HUES6 (cell line): ENCODE measurements at regions not wholly inside any gene's neighbourhood (a gene's known extent, or its start where the extent isn't known, plus 50 kb on each side); places are given as distances from the start of the nearest gene placed in this dataset.

Source experiments
- H3K27ac ChIP-seq: 2 replicates; pipeline ENCODE4 v1.7.0; 2013; ENCODE audit warnings: low read depth, mild to moderate bottlenecking, low read length, inconsistent platforms
- H3K27me3 ChIP-seq: 2 replicates; pipeline ENCODE4 v1.6.1; 2013; ENCODE audit warnings: low read length; ENCODE audit not compliant: control insufficient read depth, insufficient read depth
- H3K36me3 ChIP-seq: 2 replicates; pipeline ENCODE4 v1.6.1; 2013; ENCODE audit warnings: low read length; ENCODE audit not compliant: control insufficient read depth, insufficient read depth
- H3K4me1 ChIP-seq: 2 replicates; pipeline ENCODE4 v1.6.1; 2013; ENCODE audit warnings: low read length; ENCODE audit not compliant: control insufficient read depth, insufficient read depth
- H3K4me3 ChIP-seq: 2 replicates; pipeline ENCODE4 v1.5.1; 2013; ENCODE audit warnings: low read depth, low read length
- H3K9ac ChIP-seq: one replicate; pipeline ENCODE4 v1.6.1; 2013; ENCODE audit warnings: mild to moderate bottlenecking, low read length
- H3K9me3 ChIP-seq: 2 replicates; pipeline ENCODE4 v1.6.1; 2013; ENCODE audit warnings: low read depth, low read length; ENCODE audit not compliant: control insufficient read depth, insufficient read depth

- Histone ChIP-seq H3K9me3 (no peaks in the 10 kb centered on the region), H3K4me1 (no peaks in the 10 kb centered on the region), H3K36me3 (no peaks in the 10 kb centered on the region), H3K27me3 (no peaks in the 10 kb centered on the region), H3K4me3 (no peak overlapping the region), H3K27ac (no peak overlapping the region), H3K9ac (no peak overlapping the region)
Measured at GRCh38 chr2:225891771-225892170, 492.3 kb downstream of the NYAP2 start.

DNA sequence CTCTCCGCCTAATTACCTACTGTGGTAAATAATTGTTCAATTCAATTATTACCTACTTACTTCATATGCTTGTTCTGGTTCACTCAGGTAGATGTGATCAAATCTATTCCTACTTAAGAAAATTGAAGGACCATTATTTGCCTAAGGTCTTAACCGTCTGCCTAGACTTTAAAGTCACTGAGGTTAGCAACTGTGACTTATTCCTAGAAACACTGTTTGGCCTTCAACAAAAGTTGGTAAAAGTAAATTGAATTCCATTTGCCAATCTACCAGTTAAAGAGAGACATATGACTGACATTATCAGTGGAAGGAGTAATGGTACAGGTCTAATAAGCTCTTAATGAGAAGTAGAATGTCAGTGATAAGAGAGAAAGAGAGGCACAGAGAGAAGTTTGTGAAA is 491.5 kb downstream of the NYAP2 start:
- H3K27ac ChIP-seq, result no peak overlapping the region
- no peaks in the 10 kb centered on the region for H3K9me3 ChIP-seq
- H3K36me3 ChIP-seq, result no peaks in the 10 kb centered on the region
- no peaks in the 10 kb centered on the region for H3K4me1 ChIP-seq
- H3K9ac ChIP-seq, result no peak overlapping the region
- H3K4me3 ChIP-seq, result no peak overlapping the region
- no peaks in the 10 kb centered on the region for H3K27me3 ChIP-seq

GRCh38 chr2:225889452-225889851 is 489.9 kb downstream of the NYAP2 start:
- Histone ChIP-seq H3K9me3 (no peaks in the 10 kb centered on the region), H3K27ac (no peak overlapping the region), H3K36me3 (no peaks in the 10 kb centered on the region), H3K9ac (no peak overlapping the region), H3K4me3 (no peak overlapping the region), H3K4me1 (no peaks in the 10 kb centered on the region), H3K27me3 (no peaks in the 10 kb centered on the region)

DNA sequence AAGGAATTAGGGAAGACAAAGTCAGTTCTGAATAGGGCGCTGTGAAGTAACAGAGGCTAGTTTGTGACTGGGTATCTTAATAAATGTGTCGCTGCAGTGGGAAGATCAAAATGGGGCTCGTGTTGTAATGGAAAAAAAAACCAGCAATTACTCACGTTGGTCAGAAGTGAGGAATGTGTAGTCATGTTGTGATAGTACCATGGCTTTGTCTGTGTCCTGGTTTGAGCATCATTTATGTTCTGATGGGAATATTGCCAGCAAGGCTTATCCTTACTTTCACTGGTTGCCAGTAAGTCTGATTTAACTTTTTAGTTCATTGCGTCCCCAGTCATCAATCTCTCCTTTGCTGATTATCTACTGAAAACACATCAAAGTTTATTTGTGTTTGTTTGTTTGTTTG is 467.6 kb downstream of the NYAP2 start:
- no peaks in the 10 kb centered on the region for H3K9me3 ChIP-seq
- no peak overlapping the region for H3K27ac ChIP-seq
- H3K27me3 ChIP-seq, result no peaks in the 10 kb centered on the region
- no peak overlapping the region for H3K4me3 ChIP-seq
- no peak overlapping the region for H3K9ac ChIP-seq
- H3K36me3 ChIP-seq, result no peaks in the 10 kb centered on the region
- no peaks in the 10 kb centered on the region for H3K4me1 ChIP-seq

- Histone ChIP-seq H3K4me1 (no peaks in the 10 kb centered on the region), H3K27me3 (no peaks in the 10 kb centered on the region), H3K9me3 (no peaks in the 10 kb centered on the region), H3K4me3 (no peak overlapping the region), H3K27ac (no peak overlapping the region), H3K9ac (no peak overlapping the region), H3K36me3 (no peaks in the 10 kb centered on the region)
Measured at GRCh38 chr2:225865468-225865867, 466.0 kb downstream of the NYAP2 start.

- Histone ChIP-seq H3K4me1 (no peaks in the 10 kb centered on the region), H3K9me3 (no peaks in the 10 kb centered on the region), H3K27me3 (no peaks in the 10 kb centered on the region), H3K9ac (no peak overlapping the region), H3K27ac (no peak overlapping the region), H3K36me3 (no peaks in the 10 kb centered on the region), H3K4me3 (no peak overlapping the region)
Measured at GRCh38 chr2:225864394-225864793, 464.9 kb downstream of the NYAP2 start.

- Histone ChIP-seq H3K27ac (no peak overlapping the region), H3K9ac (no peak overlapping the region), H3K9me3 (no peaks in the 10 kb centered on the region), H3K27me3 (no peaks in the 10 kb centered on the region), H3K4me3 (no peak overlapping the region), H3K4me1 (no peaks in the 10 kb centered on the region), H3K36me3 (no peaks in the 10 kb centered on the region)
Measured at GRCh38 chr2:225842939-225843338, 443.4 kb downstream of the NYAP2 start.

DNA sequence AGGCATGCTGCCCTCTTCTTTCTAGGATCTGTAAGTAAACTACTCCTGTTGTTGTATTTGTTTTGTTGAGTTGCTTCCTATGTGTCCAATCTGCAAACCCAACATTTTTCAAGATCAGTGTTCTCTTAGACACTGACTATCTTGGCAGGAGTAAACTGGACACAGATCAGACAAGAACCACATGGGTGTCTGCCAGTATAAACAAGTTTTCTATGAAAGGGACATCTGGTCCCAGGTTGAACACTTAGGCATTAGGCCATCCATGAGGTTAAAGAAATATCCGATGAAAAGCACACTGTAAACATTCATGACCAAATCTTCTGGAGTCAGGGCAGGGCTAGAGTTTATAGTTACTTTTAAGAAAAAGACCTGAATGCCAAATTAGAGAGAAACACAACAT is 441.8 kb downstream of the NYAP2 start:
- Histone ChIP-seq H3K36me3 (no peaks in the 10 kb centered on the region), H3K9me3 (no peaks in the 10 kb centered on the region), H3K9ac (no peak overlapping the region), H3K4me3 (no peak overlapping the region), H3K27me3 (no peaks in the 10 kb centered on the region), H3K27ac (no peak overlapping the region), H3K4me1 (no peaks in the 10 kb centered on the region)

DNA sequence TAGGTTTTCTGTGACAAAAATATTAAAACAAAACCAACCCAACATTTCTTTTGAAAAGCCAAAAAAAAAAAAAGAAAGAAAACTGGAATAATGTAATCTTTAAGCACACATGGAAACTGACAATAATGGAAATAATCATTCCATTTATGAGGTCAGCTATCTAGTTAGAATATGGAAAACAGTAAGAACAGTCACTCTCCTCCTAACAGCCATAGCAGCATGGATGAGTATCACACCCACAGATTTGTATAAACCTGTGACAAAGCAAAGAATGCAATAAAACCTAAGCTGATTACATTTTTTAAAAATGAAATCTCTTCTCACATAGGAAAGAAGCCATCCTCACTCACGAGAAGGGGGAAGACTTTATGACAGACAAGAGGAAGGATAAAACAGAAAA is 437.8 kb downstream of the NYAP2 start:
- H3K9ac ChIP-seq, result no peak overlapping the region

DNA sequence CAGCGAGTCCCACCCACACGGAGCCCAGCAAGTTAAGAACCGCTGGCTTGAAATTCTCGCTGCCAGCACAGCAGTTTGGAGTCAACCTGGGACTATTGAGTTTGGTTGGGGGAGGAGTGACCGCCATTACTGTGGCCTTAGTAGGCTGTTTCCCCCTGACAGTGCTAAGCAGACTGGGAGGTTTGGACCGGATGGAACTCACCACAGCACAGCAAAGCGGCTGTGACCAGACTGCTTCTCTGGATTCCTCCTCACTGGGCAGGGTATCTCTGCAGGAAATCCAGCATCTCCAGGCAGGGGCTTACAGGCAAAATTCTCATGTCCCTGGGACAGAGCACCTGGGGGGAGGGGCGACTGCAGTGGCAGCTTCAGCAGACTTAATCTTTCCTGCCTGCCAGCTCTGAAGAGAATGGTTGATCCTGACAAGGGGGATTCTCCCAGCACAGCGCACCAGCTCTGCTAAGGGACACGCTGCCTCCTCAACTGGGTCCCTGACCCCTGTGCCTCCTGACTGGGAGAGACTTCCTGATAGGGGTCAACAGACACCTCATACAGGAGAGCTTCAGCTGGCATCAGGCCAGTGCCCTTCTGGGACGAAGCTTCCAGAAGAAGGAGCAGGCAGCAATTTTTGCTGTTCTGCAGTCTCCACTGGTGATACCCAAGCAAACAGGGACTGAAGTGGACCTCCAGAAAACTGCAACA is 425.4 kb downstream of the NYAP2 start:
- H3K4me3 ChIP-seq, result no peak overlapping the region
- peaks cover 3% of the 10 kb centered on the region; the same call in 1 of the 2 replicates for H3K4me1 ChIP-seq
- H3K27ac ChIP-seq, result no peak overlapping the region
- no peak overlapping the region for H3K9ac ChIP-seq
- no peaks in the 10 kb centered on the region for H3K9me3 ChIP-seq
- H3K36me3 ChIP-seq, result no peaks in the 10 kb centered on the region
- H3K27me3 ChIP-seq, result no peaks in the 10 kb centered on the region

More for the DNA sequence above, 437.8 kb downstream of the NYAP2 start:
- no peak overlapping the region for H3K4me3 ChIP-seq
- no peaks in the 10 kb centered on the region for H3K36me3 ChIP-seq
- H3K9me3 ChIP-seq, result no peaks in the 10 kb centered on the region
- no peaks in the 10 kb centered on the region for H3K4me1 ChIP-seq
- H3K27me3 ChIP-seq, result no peaks in the 10 kb centered on the region
- no peak overlapping the region for H3K27ac ChIP-seq

DNA sequence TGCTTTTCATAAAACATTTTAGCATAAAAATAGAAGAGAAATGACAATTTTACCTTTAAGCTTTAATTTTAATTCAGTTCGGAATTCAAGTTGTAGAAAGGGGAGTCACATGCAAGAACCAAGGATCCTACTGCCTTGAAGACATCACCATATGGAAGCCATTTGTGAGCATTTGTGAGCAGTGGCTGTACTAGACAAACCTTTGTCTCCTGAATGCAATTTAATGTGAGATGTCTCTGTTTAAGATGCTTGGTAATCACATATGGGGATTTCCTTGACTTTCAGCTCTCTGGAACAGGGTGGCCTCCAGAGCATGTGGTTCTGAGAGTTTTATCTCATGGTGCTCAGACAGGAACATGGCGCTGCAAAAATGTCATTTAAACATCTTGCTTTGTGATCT is 421.8 kb downstream of the NYAP2 start:
- H3K4me1 ChIP-seq, result peaks cover 3% of the 10 kb centered on the region; the same call in 1 of the 2 replicates
- no peak overlapping the region for H3K27ac ChIP-seq
- no peak overlapping the region for H3K9ac ChIP-seq
- H3K27me3 ChIP-seq, result no peaks in the 10 kb centered on the region
- H3K36me3 ChIP-seq, result no peaks in the 10 kb centered on the region
- H3K9me3 ChIP-seq, result no peaks in the 10 kb centered on the region
- H3K4me3 ChIP-seq, result no peak overlapping the region
